ENCODE measurements at regions not wholly inside any gene's neighbourhood (a gene's known extent, or its start where the extent isn't known, plus 50 kb on each side); places are given as distances from the start of the nearest gene placed in this dataset.

DNA sequence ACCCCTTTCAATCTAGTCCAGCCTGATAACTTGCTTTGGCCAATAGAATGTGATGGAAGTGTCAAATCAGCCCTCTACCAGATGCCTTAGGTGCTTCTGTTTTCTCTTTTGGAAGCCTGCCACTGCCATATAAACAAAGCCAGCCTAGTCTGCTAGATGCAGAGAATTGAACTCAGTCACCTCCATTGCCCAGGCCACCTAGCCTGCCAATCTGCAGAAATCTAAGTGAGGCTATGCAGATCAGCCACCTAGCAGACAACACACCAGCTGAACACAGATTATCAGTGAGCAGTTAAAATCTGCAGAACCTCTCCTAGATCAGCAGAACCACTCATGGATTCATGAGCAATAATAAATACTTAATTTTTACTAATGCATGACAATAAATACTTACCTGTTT is 1108.2 kb downstream of the PCDH18 start:
- H3K27me3 ChIP-seq (replicated peaks; ENCODE audit: insufficient read depth, low read depth, low read length, poor library complexity), result no peaks in the 10 kb centered on the region
- H3K4me1 ChIP-seq (ENCODE audit: insufficient read depth, low read length, poor library complexity, severe bottlenecking), result no peaks in the 10 kb centered on the region
- DNase-seq (ENCODE audit: low spot score), result no peak
- H3K4me3 ChIP-seq (ENCODE audit: low read depth, low read length, poor library complexity, severe bottlenecking), result no peak overlapping the region
- no TSS peak for BruUV-seq (replicated peaks)
- ChIA-PET POLR2A (ENCODE audit: low non-redundant PET) (no interaction called here), CTCF (no interaction called here)
- intact Hi-C loops (cut with micrococcal nuclease; ENCODE audit: unreplicated experiment), result no loop called here
- no peak overlapping the region for H3K27ac ChIP-seq (ENCODE audit: low read depth, low read length, poor library complexity, severe bottlenecking)
- no peaks in the 10 kb centered on the region for H3K9me3 ChIP-seq (ENCODE audit: low read depth, low read length, poor library complexity, severe bottlenecking)
- no peaks in the 10 kb centered on the region for H3K36me3 ChIP-seq (ENCODE audit: insufficient read depth, low read length, poor library complexity, severe bottlenecking)
- TF ChIP-seq, protein P1, sequence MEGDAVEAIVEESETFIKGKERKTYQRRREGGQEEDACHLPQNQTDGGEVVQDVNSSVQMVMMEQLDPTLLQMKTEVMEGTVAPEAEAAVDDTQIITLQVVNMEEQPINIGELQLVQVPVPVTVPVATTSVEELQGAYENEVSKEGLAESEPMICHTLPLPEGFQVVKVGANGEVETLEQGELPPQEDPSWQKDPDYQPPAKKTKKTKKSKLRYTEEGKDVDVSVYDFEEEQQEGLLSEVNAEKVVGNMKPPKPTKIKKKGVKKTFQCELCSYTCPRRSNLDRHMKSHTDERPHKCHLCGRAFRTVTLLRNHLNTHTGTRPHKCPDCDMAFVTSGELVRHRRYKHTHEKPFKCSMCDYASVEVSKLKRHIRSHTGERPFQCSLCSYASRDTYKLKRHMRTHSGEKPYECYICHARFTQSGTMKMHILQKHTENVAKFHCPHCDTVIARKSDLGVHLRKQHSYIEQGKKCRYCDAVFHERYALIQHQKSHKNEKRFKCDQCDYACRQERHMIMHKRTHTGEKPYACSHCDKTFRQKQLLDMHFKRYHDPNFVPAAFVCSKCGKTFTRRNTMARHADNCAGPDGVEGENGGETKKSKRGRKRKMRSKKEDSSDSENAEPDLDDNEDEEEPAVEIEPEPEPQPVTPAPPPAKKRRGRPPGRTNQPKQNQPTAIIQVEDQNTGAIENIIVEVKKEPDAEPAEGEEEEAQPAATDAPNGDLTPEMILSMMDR (conservative IDR thresholded peaks at IDR 0.05; ENCODE audit: low read depth, low read length), result no peak

DNA sequence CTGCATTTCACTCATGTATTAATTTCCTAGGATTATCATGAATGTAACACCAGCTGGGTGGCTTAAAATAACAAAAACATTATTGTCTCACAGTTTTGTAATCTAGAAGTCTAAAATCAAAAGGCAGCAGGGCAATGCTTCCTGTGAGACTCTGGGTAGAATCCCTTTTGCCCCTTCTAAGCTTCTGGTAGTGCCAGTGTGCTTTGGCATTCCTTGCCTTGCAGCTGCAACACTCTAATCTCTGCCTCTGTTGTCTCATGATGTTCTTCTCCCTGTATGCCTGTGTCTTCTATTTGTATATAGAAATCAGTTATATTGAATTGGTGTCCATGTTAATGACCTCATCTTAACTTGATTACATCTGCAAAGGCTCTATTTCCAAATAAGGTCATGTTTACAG is 1117.3 kb downstream of the PCDH18 start:
- ChIA-PET CTCF (no interaction called here), POLR2A (ENCODE audit: low non-redundant PET) (no interaction called here)
- BruUV-seq (replicated peaks), result no TSS peak
- Histone ChIP-seq H3K27me3 (replicated peaks; ENCODE audit: insufficient read depth, low read depth, low read length, poor library complexity) (no peaks in the 10 kb centered on the region), H3K4me1 (ENCODE audit: insufficient read depth, low read length, poor library complexity, severe bottlenecking) (no peaks in the 10 kb centered on the region), H3K36me3 (ENCODE audit: insufficient read depth, low read length, poor library complexity, severe bottlenecking) (no peaks in the 10 kb centered on the region), H3K27ac (ENCODE audit: low read depth, low read length, poor library complexity, severe bottlenecking) (no peak overlapping the region), H3K9me3 (ENCODE audit: low read depth, low read length, poor library complexity, severe bottlenecking) (no peaks in the 10 kb centered on the region), H3K4me3 (ENCODE audit: low read depth, low read length, poor library complexity, severe bottlenecking) (no peak overlapping the region)
- intact Hi-C loops (cut with micrococcal nuclease; ENCODE audit: unreplicated experiment), result no loop called here
- no peak for DNase-seq (ENCODE audit: low spot score)
- TF ChIP-seq EZH2 (IDR thresholded peaks at IDR 0.05; ENCODE audit: borderline replicate concordance, low read depth, low read length, poor library complexity, severe bottlenecking), result no peak
- TF ChIP-seq, protein P1 (conservative IDR thresholded peaks at IDR 0.05; ENCODE audit: low read depth, low read length), result no peak

DNA sequence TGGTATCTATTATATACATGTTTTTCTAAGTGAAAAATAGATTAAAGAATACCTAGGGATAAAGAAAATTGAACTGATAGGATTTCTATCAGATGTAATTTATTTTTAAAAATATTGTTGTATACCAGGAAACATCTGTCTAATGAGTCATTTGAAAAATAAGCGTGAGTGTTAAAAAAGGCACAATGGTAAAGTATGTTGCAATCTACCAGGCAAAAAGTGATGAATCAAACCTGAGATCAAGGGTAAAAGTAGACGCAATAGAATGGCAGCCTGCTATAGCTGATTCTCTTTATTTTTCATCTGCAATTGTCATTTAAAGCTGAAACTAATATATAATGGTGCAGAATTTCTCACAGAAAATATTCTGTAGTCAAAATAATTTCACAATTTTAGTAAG is 1119.6 kb downstream of the PCDH18 start:
- H3K27ac ChIP-seq (ENCODE audit: low read depth, low read length, poor library complexity, severe bottlenecking), result no peak overlapping the region
- ChIA-PET CTCF (no interaction called here), POLR2A (ENCODE audit: low non-redundant PET) (no interaction called here)
- H3K27me3 ChIP-seq (replicated peaks; ENCODE audit: insufficient read depth, low read depth, low read length, poor library complexity), result no peaks in the 10 kb centered on the region
- no peak for TF ChIP-seq EZH2 (IDR thresholded peaks at IDR 0.05; ENCODE audit: borderline replicate concordance, low read depth, low read length, poor library complexity, severe bottlenecking)
- TF ChIP-seq, protein P1 (conservative IDR thresholded peaks at IDR 0.05; ENCODE audit: low read depth, low read length), result no peak
- no peak overlapping the region for H3K4me3 ChIP-seq (ENCODE audit: low read depth, low read length, poor library complexity, severe bottlenecking)
- H3K4me1 ChIP-seq (ENCODE audit: insufficient read depth, low read length, poor library complexity, severe bottlenecking), result no peaks in the 10 kb centered on the region
- no TSS peak for BruUV-seq (replicated peaks)
- no peak for DNase-seq (ENCODE audit: low spot score)
- no peaks in the 10 kb centered on the region for H3K9me3 ChIP-seq (ENCODE audit: low read depth, low read length, poor library complexity, severe bottlenecking)
- intact Hi-C loops (cut with micrococcal nuclease; ENCODE audit: unreplicated experiment), result no loop called here
- no peaks in the 10 kb centered on the region for H3K36me3 ChIP-seq (ENCODE audit: insufficient read depth, low read length, poor library complexity, severe bottlenecking)

All from A673 (cell line).